Osteoblast (primary cell): ENCODE measurements at regions not wholly inside any gene's neighbourhood (a gene's known extent, or its start where the extent isn't known, plus 50 kb on each side); places are given as distances from the start of the nearest gene placed in this dataset.
"Not testable (repeated sequence)": the region's sequence is repeated elsewhere in the genome, so short reads cannot be mapped to it uniquely, and the experiment has no call there.

Source experiments
- DNase-seq: peaks from one replicate; pipeline ENCODE4 v3.0.0; 2011; ENCODE audit warnings: low spot score, mixed read lengths; ENCODE audit not compliant: insufficient read length; ENCODE audit errors: missing footprints
- H2AFZ ChIP-seq: 2 replicates; pipeline ENCODE4 v1.6.0; 2011; ENCODE audit warnings: mild to moderate bottlenecking, low read length
- H3K27ac ChIP-seq: 2 replicates; pipeline ENCODE4 v1.5.1; 2011; ENCODE audit warnings: mild to moderate bottlenecking, low read depth, low read length, moderate library complexity
- H3K27me3 ChIP-seq: 2 replicates; pipeline ENCODE4 v1.6.0; 2012; ENCODE audit warnings: mild to moderate bottlenecking, control low read depth, inconsistent platforms, low read length, moderate library complexity; ENCODE audit not compliant: insufficient read depth
- H3K36me3 ChIP-seq: 2 replicates; pipeline ENCODE4 v1.5.1; 2011; ENCODE audit warnings: mild to moderate bottlenecking, low read length, control low read depth, moderate library complexity; ENCODE audit not compliant: insufficient read depth
- H3K4me1 ChIP-seq: 2 replicates; pipeline ENCODE4 v1.5.1; 2011; ENCODE audit warnings: mild to moderate bottlenecking, low read length, control low read depth, moderate library complexity; ENCODE audit not compliant: insufficient read depth
- H3K4me2 ChIP-seq: 2 replicates; pipeline ENCODE4 v1.6.0; 2011; ENCODE audit warnings: mild to moderate bottlenecking, low read length; ENCODE audit not compliant: insufficient read depth
- H3K4me3 ChIP-seq: fragments of 200-600 bp; sonication (generic); 3 replicates; pipeline ENCODE4 v1.5.1; 2012; ENCODE audit warnings: mild to moderate bottlenecking, low read length, inconsistent platforms; ENCODE audit not compliant: insufficient read depth
- H3K79me2 ChIP-seq: 2 replicates; pipeline ENCODE4 v1.6.0; 2012; ENCODE audit warnings: mild to moderate bottlenecking, low read length, control low read depth, inconsistent platforms; ENCODE audit not compliant: insufficient read depth
- H3K9me3 ChIP-seq: 2 replicates; pipeline ENCODE4 v1.5.1; 2011; ENCODE audit warnings: low read depth, low read length, control low read depth
- H4K20me1 ChIP-seq: 2 replicates; pipeline ENCODE4 v1.6.0; 2012; ENCODE audit warnings: mild to moderate bottlenecking, low read length, control low read depth; ENCODE audit not compliant: insufficient read depth
- TF ChIP-seq, protein P1 (sequence below): IDR thresholded peaks from 2 replicates; pipeline ENCODE4 v1.5.1; 2011; ENCODE audit warnings: mild to moderate bottlenecking, low read depth, low read length, moderate library complexity; ENCODE audit errors: extremely low read depth

DNA sequence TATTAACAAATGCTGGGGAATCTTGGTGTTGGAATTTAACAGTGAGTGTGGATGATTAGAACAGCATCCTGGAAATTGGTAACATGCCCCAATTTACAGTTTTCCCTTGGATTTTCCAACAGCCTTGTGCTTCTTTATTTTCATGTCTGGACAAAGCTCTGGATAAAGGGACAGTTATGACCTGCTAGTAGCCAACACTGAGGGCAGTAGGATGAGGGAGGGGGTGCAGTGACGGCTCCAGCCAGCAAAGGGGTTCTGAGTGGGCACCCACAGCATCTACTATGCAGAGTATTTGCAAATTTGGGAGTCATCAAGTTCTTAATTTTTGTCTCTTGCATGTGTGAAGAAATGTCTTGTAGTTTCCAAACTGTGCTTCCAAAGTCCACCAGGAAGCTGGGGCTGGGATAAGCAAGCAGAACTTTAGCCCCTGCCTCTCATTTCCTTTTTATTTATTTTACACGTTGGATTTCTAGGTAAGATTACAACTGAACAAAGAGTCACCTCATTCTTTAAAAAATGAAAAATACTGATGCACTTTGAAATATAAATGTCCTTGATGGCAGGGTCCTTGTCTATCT, 63.0 kb upstream of the SELENOP start:
- TF ChIP-seq, protein P1, sequence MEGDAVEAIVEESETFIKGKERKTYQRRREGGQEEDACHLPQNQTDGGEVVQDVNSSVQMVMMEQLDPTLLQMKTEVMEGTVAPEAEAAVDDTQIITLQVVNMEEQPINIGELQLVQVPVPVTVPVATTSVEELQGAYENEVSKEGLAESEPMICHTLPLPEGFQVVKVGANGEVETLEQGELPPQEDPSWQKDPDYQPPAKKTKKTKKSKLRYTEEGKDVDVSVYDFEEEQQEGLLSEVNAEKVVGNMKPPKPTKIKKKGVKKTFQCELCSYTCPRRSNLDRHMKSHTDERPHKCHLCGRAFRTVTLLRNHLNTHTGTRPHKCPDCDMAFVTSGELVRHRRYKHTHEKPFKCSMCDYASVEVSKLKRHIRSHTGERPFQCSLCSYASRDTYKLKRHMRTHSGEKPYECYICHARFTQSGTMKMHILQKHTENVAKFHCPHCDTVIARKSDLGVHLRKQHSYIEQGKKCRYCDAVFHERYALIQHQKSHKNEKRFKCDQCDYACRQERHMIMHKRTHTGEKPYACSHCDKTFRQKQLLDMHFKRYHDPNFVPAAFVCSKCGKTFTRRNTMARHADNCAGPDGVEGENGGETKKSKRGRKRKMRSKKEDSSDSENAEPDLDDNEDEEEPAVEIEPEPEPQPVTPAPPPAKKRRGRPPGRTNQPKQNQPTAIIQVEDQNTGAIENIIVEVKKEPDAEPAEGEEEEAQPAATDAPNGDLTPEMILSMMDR = no peak
- Histone ChIP-seq H2AFZ (no peak overlapping the region), H3K9me3 (no peaks in the 10 kb centered on the region), H3K27me3 (no peaks in the 10 kb centered on the region), H4K20me1 (no peaks in the 10 kb centered on the region), H3K79me2 (no peaks in the 10 kb centered on the region), H3K4me3 (no peak overlapping the region), H3K4me2 (no peak overlapping the region), H3K36me3 (no peaks in the 10 kb centered on the region), H3K27ac (no peak overlapping the region), H3K4me1 (peaks cover 5% of the 10 kb centered on the region)
- no peak for DNase-seq

DNA sequence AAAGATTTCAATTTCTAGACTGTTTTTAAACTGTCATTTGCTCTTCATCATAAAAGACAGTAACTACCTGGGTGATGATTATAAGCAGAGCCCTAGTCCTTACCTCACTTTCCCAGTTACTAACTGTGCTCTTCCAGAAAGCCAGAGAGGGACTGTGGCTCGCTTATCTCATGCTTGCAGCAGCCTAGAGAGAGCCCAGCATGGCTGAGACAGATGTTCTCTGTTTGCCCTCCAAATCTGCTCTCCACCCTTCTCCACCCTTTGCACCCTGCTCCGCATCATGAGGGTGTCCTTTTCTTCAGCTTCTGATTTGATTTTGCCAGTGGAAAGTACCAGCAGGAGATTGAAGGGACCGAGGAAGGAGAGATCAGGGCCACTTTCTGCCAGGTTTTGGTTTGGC, 61.2 kb upstream of the SELENOP start:
- TF ChIP-seq, protein P1 = no peak
- H3K4me1 ChIP-seq = peaks cover 5% of the 10 kb centered on the region
- H3K79me2 ChIP-seq = no peaks in the 10 kb centered on the region
- no peak overlapping the region for H3K4me3 ChIP-seq
- no peaks in the 10 kb centered on the region for H3K27me3 ChIP-seq
- no peaks in the 10 kb centered on the region for H4K20me1 ChIP-seq
- H2AFZ ChIP-seq = no peak overlapping the region
- no peaks in the 10 kb centered on the region for H3K36me3 ChIP-seq
- no peak for DNase-seq
- H3K4me2 ChIP-seq = no peak overlapping the region
- no peaks in the 10 kb centered on the region for H3K9me3 ChIP-seq
- H3K27ac ChIP-seq = no peak overlapping the region

DNA sequence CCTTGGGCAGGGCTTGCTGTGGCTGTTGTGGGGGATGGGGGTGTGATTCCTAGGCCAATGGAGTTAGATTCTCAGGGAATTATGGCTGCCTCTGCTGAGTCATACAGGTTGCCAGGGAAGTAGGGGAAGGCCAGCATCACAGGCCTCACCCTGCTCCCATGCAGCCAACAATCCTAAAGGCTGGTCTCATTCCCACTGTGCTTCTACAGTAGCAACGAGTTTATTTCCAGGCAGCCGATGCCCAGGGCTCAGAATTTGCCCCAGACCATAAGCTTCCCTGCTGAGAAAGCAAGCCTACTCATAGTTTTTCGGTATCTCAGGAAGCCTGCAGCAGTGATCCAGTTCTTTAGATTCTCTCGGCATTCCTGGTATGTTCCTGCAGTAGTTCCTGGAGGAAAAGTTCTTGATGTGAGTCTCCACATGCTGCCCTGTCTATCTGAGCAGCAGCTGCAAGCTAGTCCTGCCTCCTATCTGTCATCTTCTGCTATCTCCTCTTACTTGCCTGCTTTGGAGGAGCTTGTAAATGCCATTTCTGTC, 59.3 kb upstream of the SELENOP start:
- Histone ChIP-seq H3K36me3 (no peaks in the 10 kb centered on the region), H4K20me1 (no peaks in the 10 kb centered on the region), H3K4me1 (no peaks in the 10 kb centered on the region), H3K9me3 (no peaks in the 10 kb centered on the region), H3K4me3 (no peak overlapping the region), H3K27ac (no peak overlapping the region), H2AFZ (no peak overlapping the region), H3K79me2 (no peaks in the 10 kb centered on the region), H3K4me2 (no peak overlapping the region), H3K27me3 (no peaks in the 10 kb centered on the region)
- TF ChIP-seq, protein P1 = no peak
- DNase-seq = no peak

DNA sequence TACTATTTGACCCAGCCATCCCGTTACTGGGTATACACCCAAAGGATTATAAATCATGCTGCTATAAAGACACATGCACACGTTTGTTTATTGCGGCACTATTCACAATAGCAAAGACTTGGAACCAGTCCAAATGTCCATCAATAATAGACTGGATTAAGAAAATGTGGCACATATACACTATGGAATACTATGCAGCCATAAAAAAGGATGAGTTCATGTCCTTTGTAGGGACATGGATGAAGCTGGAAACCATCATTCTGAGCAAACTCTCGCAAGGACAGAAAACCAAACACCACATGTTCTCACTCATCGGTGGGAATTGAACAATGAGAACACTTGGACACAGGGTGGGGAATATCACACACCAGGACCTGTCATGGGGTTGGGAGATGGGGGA, 56.7 kb upstream of the SELENOP start:
- not testable (repeated sequence) for H3K27ac ChIP-seq, H2AFZ ChIP-seq, DNase-seq, H3K4me3 ChIP-seq, H3K9me3 ChIP-seq, H3K27me3 ChIP-seq, H3K4me1 ChIP-seq, H3K4me2 ChIP-seq, H3K36me3 ChIP-seq, H4K20me1 ChIP-seq, H3K79me2 ChIP-seq

DNA sequence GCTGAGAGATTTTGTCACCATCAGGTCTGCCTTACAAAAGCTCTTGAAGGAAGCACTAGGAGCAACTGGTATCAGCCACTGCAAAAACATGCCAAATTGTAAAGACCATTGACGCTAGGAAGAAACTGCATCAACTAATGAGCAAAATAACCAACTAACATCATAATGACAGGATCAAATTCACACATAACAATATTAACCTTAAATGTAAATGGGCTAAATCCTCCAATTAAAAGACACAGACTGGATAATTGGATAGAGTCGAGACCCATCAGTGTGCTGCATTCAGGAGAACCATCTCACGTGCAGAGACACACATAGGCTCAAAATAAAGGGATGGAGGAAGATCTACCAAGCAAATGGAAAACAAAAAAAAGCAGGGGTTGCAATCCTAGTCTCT, 53.1 kb upstream of the SELENOP start:
- not testable (repeated sequence) for DNase-seq, H3K4me2 ChIP-seq, H3K27me3 ChIP-seq, H3K4me3 ChIP-seq, H3K27ac ChIP-seq, H3K9me3 ChIP-seq, H3K36me3 ChIP-seq, H3K79me2 ChIP-seq, H2AFZ ChIP-seq, H4K20me1 ChIP-seq, H3K4me1 ChIP-seq
